Neural crest cell (in vitro differentiated cells): ENCODE measurements at regions not wholly inside any gene's neighbourhood (a gene's known extent, or its start where the extent isn't known, plus 50 kb on each side); places are given as distances from the start of the nearest gene placed in this dataset.
"Not testable (repeated sequence)": the region's sequence is repeated elsewhere in the genome, so short reads cannot be mapped to it uniquely, and the experiment has no call there.

Experiments used
- DNase-seq: peaks from one replicate; pipeline ENCODE4 v3.0.0; 2021; ENCODE audit warnings: low read depth, mixed read lengths, low spot score
- H3K27ac Mint-ChIP-seq: one replicate; pipeline ENCODE4 v1.8.0; 2021; ENCODE audit warnings: mild to moderate bottlenecking, mixed read lengths; ENCODE audit not compliant: unreplicated experiment
- H3K27me3 Mint-ChIP-seq: 2 replicates; pipeline ENCODE4 v1.8.0; 2021; ENCODE audit warnings: low read depth, mild to moderate bottlenecking, mixed read lengths
- H3K36me3 Mint-ChIP-seq: 2 replicates; pipeline ENCODE4 v1.8.0; 2021; ENCODE audit warnings: low read depth, mild to moderate bottlenecking, mixed read lengths
- H3K4me1 Mint-ChIP-seq: 2 replicates; pipeline ENCODE4 v1.8.0; 2021; ENCODE audit warnings: mixed read lengths
- H3K4me3 Mint-ChIP-seq: one replicate; pipeline ENCODE4 v1.8.0; 2021; ENCODE audit warnings: mild to moderate bottlenecking, mixed read lengths
- H3K9me3 Mint-ChIP-seq: 2 replicates; pipeline ENCODE4 v1.8.0; 2021; ENCODE audit warnings: mixed read lengths
- TF ChIP-seq, protein P1 (sequence below): fragments of 200-600 bp; sonication (generic); conservative IDR thresholded peaks from 2 replicates; pipeline ENCODE4 v1.5.0; 2021; ENCODE audit warnings: antibody characterized with exemption, mild to moderate bottlenecking

DNA sequence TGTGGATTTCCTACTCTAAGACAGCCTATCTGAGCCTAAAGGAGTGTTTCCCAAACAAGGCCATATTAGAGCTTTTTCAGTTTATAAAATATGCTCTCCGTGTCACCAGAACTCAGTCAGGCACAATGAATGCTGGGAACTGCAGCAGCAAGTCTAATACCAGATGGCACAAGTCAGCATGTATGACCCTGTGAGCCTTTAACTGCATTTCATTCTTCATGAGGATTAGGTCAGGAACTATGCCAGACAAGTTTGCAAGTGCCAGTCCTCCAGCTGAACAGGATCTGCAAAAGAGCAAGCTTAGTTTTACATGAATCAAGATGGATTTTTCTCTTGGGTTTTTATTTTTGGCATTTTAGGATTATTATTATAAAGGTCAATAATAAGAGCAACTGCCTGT, 66.7 kb upstream of the SAMD5 start:
- Mint-ChIP-seq H3K27ac (no peak overlapping the region), H3K27me3 (no peaks in the 10 kb centered on the region), H3K9me3 (peaks cover 2% of the 10 kb centered on the region), H3K36me3 (no peaks in the 10 kb centered on the region), H3K4me1 (peaks cover 10% of the 10 kb centered on the region), H3K4me3 (no peak overlapping the region)
- no peak for DNase-seq
- TF ChIP-seq, protein P1, sequence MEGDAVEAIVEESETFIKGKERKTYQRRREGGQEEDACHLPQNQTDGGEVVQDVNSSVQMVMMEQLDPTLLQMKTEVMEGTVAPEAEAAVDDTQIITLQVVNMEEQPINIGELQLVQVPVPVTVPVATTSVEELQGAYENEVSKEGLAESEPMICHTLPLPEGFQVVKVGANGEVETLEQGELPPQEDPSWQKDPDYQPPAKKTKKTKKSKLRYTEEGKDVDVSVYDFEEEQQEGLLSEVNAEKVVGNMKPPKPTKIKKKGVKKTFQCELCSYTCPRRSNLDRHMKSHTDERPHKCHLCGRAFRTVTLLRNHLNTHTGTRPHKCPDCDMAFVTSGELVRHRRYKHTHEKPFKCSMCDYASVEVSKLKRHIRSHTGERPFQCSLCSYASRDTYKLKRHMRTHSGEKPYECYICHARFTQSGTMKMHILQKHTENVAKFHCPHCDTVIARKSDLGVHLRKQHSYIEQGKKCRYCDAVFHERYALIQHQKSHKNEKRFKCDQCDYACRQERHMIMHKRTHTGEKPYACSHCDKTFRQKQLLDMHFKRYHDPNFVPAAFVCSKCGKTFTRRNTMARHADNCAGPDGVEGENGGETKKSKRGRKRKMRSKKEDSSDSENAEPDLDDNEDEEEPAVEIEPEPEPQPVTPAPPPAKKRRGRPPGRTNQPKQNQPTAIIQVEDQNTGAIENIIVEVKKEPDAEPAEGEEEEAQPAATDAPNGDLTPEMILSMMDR, result no peak

DNA sequence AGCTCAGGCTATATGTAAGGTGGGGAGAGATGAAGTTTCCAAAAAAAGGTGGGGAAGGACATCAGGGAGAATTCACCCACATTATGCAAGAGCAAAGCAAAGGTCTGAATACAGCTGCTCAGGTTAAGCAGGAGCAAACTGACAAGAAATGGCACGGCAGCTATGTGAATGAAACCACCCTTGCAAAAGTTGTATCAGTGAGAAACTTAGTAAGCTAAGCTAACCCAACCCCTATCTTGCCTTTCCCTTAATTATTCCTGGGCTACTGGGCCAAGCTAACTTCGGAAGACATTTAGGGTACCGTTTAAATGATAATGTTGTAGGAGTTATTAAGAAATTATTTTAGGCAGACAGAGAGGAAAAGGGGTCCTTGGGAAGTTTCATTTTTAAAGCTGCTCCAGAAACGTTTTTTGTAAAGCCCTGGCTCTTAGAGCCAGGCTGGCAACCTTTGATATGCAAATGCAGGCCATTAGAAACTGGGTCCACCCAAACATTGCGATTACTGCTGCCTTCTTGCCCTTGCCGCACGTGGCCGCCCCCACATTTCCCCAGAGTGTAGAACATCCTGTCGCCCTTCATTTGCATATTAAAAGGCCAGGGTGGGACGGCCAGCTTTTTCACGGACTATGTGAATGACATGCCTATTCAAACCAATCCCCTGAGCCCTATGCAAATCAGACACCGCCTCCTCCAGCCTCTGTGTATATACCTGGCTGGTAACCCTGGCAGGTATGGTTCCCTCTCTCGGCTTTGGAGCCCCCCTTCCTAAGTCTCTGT, 60.5 kb upstream of the SAMD5 start:
- H3K36me3 Mint-ChIP-seq, result no peaks in the 10 kb centered on the region
- H3K4me1 Mint-ChIP-seq, result peaks cover 22% of the 10 kb centered on the region
- TF ChIP-seq, protein P1, result no peak
- peak; percentile 17 for DNase-seq
- no peak overlapping the region for H3K27ac Mint-ChIP-seq
- H3K4me3 Mint-ChIP-seq, result peak overlapping the region; percentile 18
- H3K27me3 Mint-ChIP-seq, result peaks cover 12% of the 10 kb centered on the region
- H3K9me3 Mint-ChIP-seq, result no peaks in the 10 kb centered on the region

DNA sequence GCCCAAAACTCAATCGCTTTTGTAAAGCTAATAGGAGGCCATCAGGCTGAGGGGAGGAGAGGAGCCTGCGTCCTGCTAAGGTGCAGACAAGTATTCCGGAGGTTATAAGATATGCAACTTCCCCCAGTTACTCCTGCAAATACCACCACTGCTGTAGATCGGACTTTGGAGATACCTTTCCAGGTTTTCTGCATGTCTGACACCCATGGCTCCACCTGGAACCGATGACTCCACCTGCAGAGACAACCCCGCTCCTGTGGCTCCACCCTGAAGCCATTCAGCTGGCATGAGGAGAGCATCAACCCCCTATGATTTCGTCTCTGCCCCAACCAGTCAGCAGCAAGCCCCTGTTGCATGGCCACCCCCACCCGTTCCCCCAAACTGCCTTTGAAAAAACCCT, 59.7 kb upstream of the SAMD5 start:
- H3K27ac Mint-ChIP-seq, result no peak overlapping the region
- H3K4me1 Mint-ChIP-seq, result peaks cover 22% of the 10 kb centered on the region
- DNase-seq, result no peak
- no peaks in the 10 kb centered on the region for H3K9me3 Mint-ChIP-seq
- peak overlapping the region; percentile 18 for H3K4me3 Mint-ChIP-seq
- H3K27me3 Mint-ChIP-seq, result peaks cover 12% of the 10 kb centered on the region
- TF ChIP-seq, protein P1, result no peak
- no peaks in the 10 kb centered on the region for H3K36me3 Mint-ChIP-seq

DNA sequence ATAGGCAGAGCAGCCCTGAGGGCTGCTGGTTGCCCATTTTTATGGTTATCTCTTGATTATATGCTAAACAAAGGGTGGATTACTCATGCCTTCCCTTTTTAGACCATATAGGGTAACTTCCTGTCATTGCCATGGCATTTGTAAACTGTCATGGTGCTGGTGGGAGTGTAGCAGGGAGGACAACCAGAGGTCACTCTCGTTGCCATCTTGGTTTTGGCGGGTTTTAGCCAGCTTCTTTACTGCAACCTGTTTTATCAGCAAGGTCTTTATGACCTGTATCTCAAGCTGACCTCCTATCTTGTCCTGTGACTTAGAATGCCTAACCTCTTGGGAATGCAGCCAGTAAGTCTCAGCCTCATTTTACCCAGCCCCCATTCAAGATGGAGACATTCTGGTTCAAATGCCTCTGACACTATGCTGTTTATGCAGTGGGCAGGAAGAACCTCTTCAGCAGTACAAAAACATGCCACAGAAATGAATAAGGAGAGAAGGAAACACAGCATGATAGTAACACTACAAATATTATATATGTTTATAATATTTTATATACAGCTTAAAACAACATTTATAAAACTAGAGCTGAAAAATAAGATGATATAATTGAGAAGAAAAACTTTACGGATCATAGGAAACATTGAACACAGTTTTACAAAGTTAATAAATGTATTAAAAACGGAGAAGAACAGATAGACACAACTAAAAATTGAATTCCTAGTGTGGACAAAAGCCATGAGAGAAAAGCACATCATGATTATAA, 58.9 kb upstream of the SAMD5 start:
- peaks cover 12% of the 10 kb centered on the region for H3K27me3 Mint-ChIP-seq
- H3K4me3 Mint-ChIP-seq, result no peak overlapping the region
- DNase-seq, result no peak
- TF ChIP-seq, protein P1, result no peak
- peaks cover 22% of the 10 kb centered on the region for H3K4me1 Mint-ChIP-seq
- no peaks in the 10 kb centered on the region for H3K9me3 Mint-ChIP-seq
- H3K36me3 Mint-ChIP-seq, result no peaks in the 10 kb centered on the region
- H3K27ac Mint-ChIP-seq, result no peak overlapping the region

DNA sequence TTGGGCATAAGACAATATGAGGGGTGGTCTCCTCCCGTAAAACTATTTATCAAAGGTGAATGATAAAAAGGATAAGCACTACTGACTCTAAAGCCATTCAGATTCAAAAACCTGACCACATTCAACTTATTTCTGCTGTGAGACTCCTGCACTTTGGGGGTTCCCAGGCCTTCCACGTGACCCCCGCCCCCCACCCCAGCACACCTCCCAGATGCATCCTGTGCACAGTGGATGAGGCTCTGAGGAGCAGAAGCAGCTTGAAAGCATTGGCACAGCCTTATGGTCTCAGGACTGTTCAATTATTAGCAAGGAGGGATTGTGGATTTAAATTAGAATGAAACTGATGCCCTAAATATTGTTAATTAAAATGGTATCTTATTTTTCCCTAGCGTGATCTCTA, 55.1 kb upstream of the SAMD5 start:
- no peak for DNase-seq
- Mint-ChIP-seq H3K27ac (no peak overlapping the region), H3K4me1 (peaks cover 13% of the 10 kb centered on the region), H3K36me3 (no peaks in the 10 kb centered on the region), H3K4me3 (no peak overlapping the region), H3K27me3 (peaks cover 3% of the 10 kb centered on the region), H3K9me3 (peaks cover 2% of the 10 kb centered on the region)
- TF ChIP-seq, protein P1, result no peak

DNA sequence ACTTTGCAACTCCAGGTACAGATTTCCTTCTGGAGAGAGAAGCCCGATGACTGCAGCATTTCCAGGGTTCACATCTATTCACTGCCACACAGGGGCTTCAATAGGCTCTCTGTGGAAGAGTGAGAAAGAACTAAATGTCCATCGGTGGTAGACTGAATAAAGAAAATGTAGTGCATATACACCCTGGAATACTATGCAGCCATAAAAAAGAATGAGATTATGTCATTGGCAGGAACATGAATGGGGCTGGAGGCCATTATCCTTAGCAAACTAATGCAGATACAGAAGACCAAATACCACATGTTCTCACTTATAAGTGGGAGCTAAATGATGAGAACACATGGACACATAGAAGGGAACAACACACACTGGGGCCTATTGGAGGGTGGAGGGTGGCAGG, 53.6 kb upstream of the SAMD5 start:
- H3K36me3 Mint-ChIP-seq, DNase-seq, H3K4me1 Mint-ChIP-seq, H3K27me3 Mint-ChIP-seq, H3K4me3 Mint-ChIP-seq, H3K9me3 Mint-ChIP-seq: not testable (repeated sequence)
- peak overlapping the region; percentile 35 for H3K27ac Mint-ChIP-seq
